IMR-90 (cell line): ENCODE measurements at regions not wholly inside any gene's neighbourhood (a gene's known extent, or its start where the extent isn't known, plus 50 kb on each side); places are given as distances from the start of the nearest gene placed in this dataset.

Experiments used
- ATAC-seq: fragments of 200-7000 bp; cut with Tn5 transposase; 2 replicates; pipeline ENCODE4 v1.9.1; 2020; ENCODE audit warnings: low read depth, mild to moderate bottlenecking, moderate library complexity
- BruUV-seq: library from RNA; stranded (reverse); fragments of 400-500 nt; replicated peaks from 2 replicates; lab custom pipeline; 2021; lab: Mats Ljungman, UMichigan
- CTCF ChIA-PET: fragments of 300-600 bp; formaldehyde crosslinking; extraction: SDS; loops from one replicate; lab custom pipeline; 2021; ENCODE audit warnings: antibody characterized with exemption; lab: Yijun Ruan, JAX
- POLR2A ChIA-PET: fragments of 300-600 bp; sonication (Branson Sonifier 250); formaldehyde crosslinking; loops from one replicate; lab custom pipeline; 2022; ENCODE audit warnings: antibody characterized with exemption; ENCODE audit not compliant: unreplicated experiment; lab: Charles Lee
- DNase-seq: peaks from one replicate; pipeline ENCODE4 v3.0.0; 2013
- H2AFZ ChIP-seq: replicated peaks from 2 replicates; pipeline ENCODE3; 2013; ENCODE audit warnings: low read length, mild to moderate bottlenecking; ENCODE audit not compliant: poor library complexity
- H2AK5ac ChIP-seq: 2 replicates; pipeline ENCODE4 v1.6.1; 2013; ENCODE audit warnings: low read depth, low read length, inconsistent platforms
- H2AK9ac ChIP-seq: replicated peaks from 2 replicates; pipeline ENCODE3; 2013; ENCODE audit warnings: mild to moderate bottlenecking, low read depth, low read length, moderate library complexity; ENCODE audit not compliant: poor library complexity
- H2BK120ac ChIP-seq: 2 replicates; pipeline ENCODE4 v1.6.1; 2013; ENCODE audit warnings: low read depth, low read length, inconsistent platforms
- H2BK15ac ChIP-seq: 3 replicates; pipeline ENCODE4 v1.6.1; 2013; ENCODE audit warnings: low read depth, low read length, inconsistent platforms
- H2BK20ac ChIP-seq: 2 replicates; pipeline ENCODE4 v1.6.1; 2013; ENCODE audit warnings: low read depth, mild to moderate bottlenecking, inconsistent platforms, low read length, moderate library complexity
- H2BK5ac ChIP-seq: 2 replicates; pipeline ENCODE4 v1.6.1; 2013; ENCODE audit warnings: mild to moderate bottlenecking, low read depth, low read length, inconsistent platforms; ENCODE audit not compliant: poor library complexity, severe bottlenecking
- H3K14ac ChIP-seq: replicated peaks from 2 replicates; pipeline ENCODE4 v1.6.1; 2013; ENCODE audit warnings: low read depth, low read length, inconsistent platforms
- H3K18ac ChIP-seq: 2 replicates; pipeline ENCODE4 v1.6.1; 2013; ENCODE audit warnings: low read depth, low read length, control low read depth
- H3K23ac ChIP-seq: 2 replicates; pipeline ENCODE4 v1.6.1; 2013; ENCODE audit warnings: low read depth, low read length, inconsistent platforms
- H3K27ac ChIP-seq: 2 replicates; pipeline ENCODE4 v1.5.1; 2013; ENCODE audit warnings: mild to moderate bottlenecking, control low read depth, low read length; ENCODE audit not compliant: insufficient read depth
- H3K27me3 ChIP-seq: 2 replicates; pipeline ENCODE4 v1.6.1; 2013; ENCODE audit warnings: low read length; ENCODE audit not compliant: control insufficient read depth, insufficient read depth
- H3K36me3 ChIP-seq: 2 replicates; pipeline ENCODE4 v1.6.1; 2013; ENCODE audit warnings: low read length, mixed read lengths; ENCODE audit not compliant: control insufficient read depth, insufficient read depth
- H3K4ac ChIP-seq: 2 replicates; pipeline ENCODE4 v1.6.1; 2013; ENCODE audit warnings: low read depth, low read length, inconsistent platforms
- H3K4me1 ChIP-seq: 2 replicates; pipeline ENCODE4 v1.6.1; 2013; ENCODE audit warnings: low read length, mixed read lengths; ENCODE audit not compliant: control insufficient read depth, insufficient read depth
- H3K4me2 ChIP-seq: 2 replicates; pipeline ENCODE4 v1.6.1; 2013; ENCODE audit warnings: low read depth, mild to moderate bottlenecking, control low read depth, low read length, moderate library complexity
- H3K4me3 ChIP-seq: 2 replicates; pipeline ENCODE4 v1.5.1; 2013; ENCODE audit warnings: low read depth, mild to moderate bottlenecking, control low read depth, low read length, moderate library complexity; ENCODE audit not compliant: insufficient read depth
- H3K56ac ChIP-seq: 2 replicates; pipeline ENCODE4 v1.6.1; 2013; ENCODE audit warnings: low read length, inconsistent platforms; ENCODE audit not compliant: insufficient read depth; ENCODE audit errors: extremely low read depth
- H3K79me1 ChIP-seq, 2 experiments: 2 replicates each; pipeline ENCODE4 v1.6.1; 2013; ENCODE audit warnings: low read length in 2 of 2, inconsistent platforms in 1 of 2, low read depth in 1 of 2
- H3K9ac ChIP-seq: 2 replicates; pipeline ENCODE4 v1.6.1; 2013; ENCODE audit warnings: low read depth, low read length, control low read depth
- H3K9me1 ChIP-seq: 2 replicates; pipeline ENCODE4 v1.6.1; 2013; ENCODE audit warnings: low read length, inconsistent platforms; ENCODE audit not compliant: insufficient read depth
- H3K9me3 ChIP-seq: 2 replicates; pipeline ENCODE4 v1.6.1; 2013; ENCODE audit warnings: low read length; ENCODE audit not compliant: control insufficient read depth, insufficient read depth
- H4K20me1 ChIP-seq: 2 replicates; pipeline ENCODE4 v1.6.1; 2013; ENCODE audit warnings: low read length, inconsistent platforms; ENCODE audit not compliant: insufficient read depth
- H4K5ac ChIP-seq: 2 replicates; pipeline ENCODE4 v1.6.1; 2013; ENCODE audit warnings: mild to moderate bottlenecking, low read depth, low read length, control low read depth
- H4K8ac ChIP-seq, 2 experiments: 2 replicates each; pipeline ENCODE4 v1.6.1; 2013; ENCODE audit warnings: low read depth in 2 of 2, low read length in 2 of 2, control low read depth in 1 of 2, inconsistent platforms in 1 of 2
- H4K91ac ChIP-seq: 2 replicates; pipeline ENCODE4 v1.6.1; 2013; ENCODE audit warnings: low read depth, low read length, inconsistent platforms; ENCODE audit not compliant: insufficient read depth
- BHLHE40 ChIP-seq: fragments of 150-350 bp; IDR thresholded peaks from 2 replicates; pipeline ENCODE4 v1.6.1; 2016; ENCODE audit warnings: mild to moderate bottlenecking, low read depth, low read length
- CHD1 ChIP-seq: IDR thresholded peaks from 2 replicates; pipeline ENCODE4 v1.6.1; 2012; ENCODE audit warnings: low read depth, low read length, improper control_type of control experiment
- CTCF ChIP-seq: conservative IDR thresholded peaks from 2 replicates; pipeline ENCODE4 v1.5.1; 2012; ENCODE audit warnings: mild to moderate bottlenecking, low read depth, low read length, improper control_type of control experiment
- ELK1 ChIP-seq: fragments of 150-350 bp; IDR thresholded peaks from 2 replicates; pipeline ENCODE4 v1.6.1; 2016; ENCODE audit warnings: low read depth, mild to moderate bottlenecking, low read length, moderate library complexity, borderline replicate concordance
- MAFK ChIP-seq: IDR thresholded peaks from 2 replicates; pipeline ENCODE4 v1.6.1; 2012; ENCODE audit warnings: low read depth, low read length, improper control_type of control experiment
- MAZ ChIP-seq: IDR thresholded peaks from 2 replicates; pipeline ENCODE4 v1.6.1; 2012; ENCODE audit warnings: low read depth, mild to moderate bottlenecking, low read length, improper control_type of control experiment, moderate library complexity, borderline replicate concordance
- MXI1 ChIP-seq: IDR thresholded peaks from 2 replicates; pipeline ENCODE4 v1.6.1; 2012; ENCODE audit warnings: low read depth, mild to moderate bottlenecking, low read length, moderate library complexity, borderline replicate concordance
- NFE2L2 ChIP-seq: fragments of 150-350 bp; IDR thresholded peaks from 2 replicates; pipeline ENCODE4 v1.6.1; 2016; ENCODE audit warnings: low read depth, mild to moderate bottlenecking, low read length
- POLR2A ChIP-seq: IDR thresholded peaks from 2 replicates; pipeline ENCODE4 v1.6.1; 2012; ENCODE audit warnings: mild to moderate bottlenecking, low read depth, low read length
- RAD21 ChIP-seq: IDR thresholded peaks from 2 replicates; pipeline ENCODE4 v1.6.1; 2012; ENCODE audit warnings: low read length, improper control_type of control experiment
- SMC3 ChIP-seq: fragments of 150-350 bp; IDR thresholded peaks from 2 replicates; pipeline ENCODE4 v1.6.1; 2016; ENCODE audit warnings: low read depth, mild to moderate bottlenecking, antibody characterized with exemption, low read length, moderate library complexity
- USF2 ChIP-seq: fragments of 150-350 bp; IDR thresholded peaks from 2 replicates; pipeline ENCODE4 v1.6.1; 2017; ENCODE audit warnings: mild to moderate bottlenecking, antibody characterized with exemption, low read length, low read depth
- WGBS, 2 experiments: methylation state at CpG; one replicate each; pipeline versions ENCODE4 v1.1.5 to v1.1.7; 2013; ENCODE audit warnings: missing lambda C conversion rate in 2 of 2; ENCODE audit not compliant: insufficient read length in 1 of 2; ENCODE audit errors: extremely low coverage in 2 of 2; 5-methylcytosine and 5-hydroxymethylcytosine counted together
- dilution Hi-C: fragments of 300-500 bp; cut with HindIII; formaldehyde crosslinking; loops from one replicate; pipeline ENCODE4 v1.14.3; 2018; ENCODE audit warnings: low sequenced_read_pairs; ENCODE audit not compliant: unreplicated experiment
- in situ Hi-C: fragments of 300-500 bp; cut with MboI; formaldehyde crosslinking; loops from 3 replicates; pipeline ENCODE4 v1.14.3; 2019; ENCODE audit warnings: low sequenced_read_pairs, inconsistent platforms, mixed read lengths
- intact Hi-C: fragments of 100-400 bp; cut with micrococcal nuclease; formaldehyde crosslinking; loops from 2 replicates; pipeline ENCODE4 v1.10.0; 2022

GRCh38 chr18:46257366-46257765 lies 153.2 kb downstream of the HAUS1 start:
- H3K14ac ChIP-seq: no peak overlapping the region
- no peak overlapping the region; the same call in 1 of the 2 replicates for H4K5ac ChIP-seq
- H3K56ac ChIP-seq: no peak overlapping the region
- no peak overlapping the region for H3K9ac ChIP-seq
- no peak overlapping the region for H2AK9ac ChIP-seq
- H3K4me2 ChIP-seq: no peak overlapping the region
- no peak overlapping the region for H3K4ac ChIP-seq
- in situ Hi-C loops (no loop called here), intact Hi-C loops (no loop called here), dilution Hi-C loops (no loop called here)
- H2BK15ac ChIP-seq: no peak overlapping the region
- H2BK120ac ChIP-seq: no peak overlapping the region
- whole genome bisulfite sequencing, 2 experiments: no CpG with 5 or more reads among the region's 3 CpGs
- H3K4me1 ChIP-seq: peaks cover 21% of the 10 kb centered on the region
- H3K18ac ChIP-seq: no peak overlapping the region
- H2AK5ac ChIP-seq: no peak overlapping the region
- no peak overlapping the region for H2AFZ ChIP-seq
- H2BK20ac ChIP-seq: no peak overlapping the region
- DNase-seq: no peak
- ATAC-seq: no peak
- CTCF ChIA-PET: interaction anchor here (0.6 to 0.7 kb wide), 2 partner anchors 12 to 25 kb away, joined by 4 to 6 read pairs; no protein-coding TSS in a partner anchor
- no peak overlapping the region for H4K91ac ChIP-seq
- no peak overlapping the region for H3K4me3 ChIP-seq
- no peaks in the 10 kb centered on the region for H3K27me3 ChIP-seq
- no peaks in the 10 kb centered on the region for H4K20me1 ChIP-seq
- no TSS peak for BruUV-seq
- H3K9me3 ChIP-seq: no peaks in the 10 kb centered on the region
- H2BK5ac ChIP-seq: no peak overlapping the region
- H3K79me1 ChIP-seq: peaks cover 22 to 38% of the 10 kb centered on the region in 2 experiments
- H3K23ac ChIP-seq: no peak overlapping the region
- no peak overlapping the region for H4K8ac ChIP-seq
- TF ChIP-seq CHD1: no peak
- TF ChIP-seq MXI1: no peak
- TF ChIP-seq RAD21: no peak
- no peak for TF ChIP-seq BHLHE40
- TF ChIP-seq CTCF: no peak
- TF ChIP-seq NFE2L2: no peak
- no peak for TF ChIP-seq MAZ
- TF ChIP-seq POLR2A: no peak
- TF ChIP-seq MAFK: no peak
- no peak for TF ChIP-seq ELK1
- no peak for TF ChIP-seq SMC3
- no peak for TF ChIP-seq USF2
- POLR2A ChIA-PET: interaction anchor here (0.6 kb wide), 1 partner anchor 23 kb away, joined by 3 read pairs; no protein-coding TSS in a partner anchor
- no peak overlapping the region for H3K27ac ChIP-seq
- H3K36me3 ChIP-seq: peaks cover 1% of the 10 kb centered on the region; the same call in 1 of the 2 replicates
- H3K9me1 ChIP-seq: peaks cover 4% of the 10 kb centered on the region
